ENCODE measurements at regions not wholly inside any gene's neighbourhood (a gene's known extent, or its start where the extent isn't known, plus 50 kb on each side); places are given as distances from the start of the nearest gene placed in this dataset.

DNA sequence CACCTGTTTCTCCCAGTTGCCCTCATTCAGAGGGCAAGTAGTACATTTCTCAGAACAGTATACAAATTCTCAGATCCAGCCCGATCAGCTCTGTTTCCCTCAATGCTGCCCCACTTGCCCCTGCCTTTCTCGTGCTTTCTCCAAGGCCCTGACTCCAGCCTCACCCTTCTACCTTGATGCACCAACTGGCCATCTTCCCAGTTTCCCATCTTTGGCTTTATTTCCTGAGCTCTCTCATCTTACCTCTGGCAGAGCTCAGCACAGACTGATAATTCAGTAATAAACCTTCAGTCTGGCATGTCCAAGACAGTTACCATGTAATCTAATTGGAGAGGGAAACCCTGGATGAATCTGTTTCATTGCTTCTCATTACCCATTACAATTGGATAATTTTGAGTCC lies 184.5 kb upstream of the ISX start:
- TF ChIP-seq POLR2AphosphoS5 (IDR thresholded peaks at IDR 0.05) (no peak), POLR2A (IDR thresholded peaks at IDR 0.05) (no peak)
- TF ChIP-seq, protein P1, sequence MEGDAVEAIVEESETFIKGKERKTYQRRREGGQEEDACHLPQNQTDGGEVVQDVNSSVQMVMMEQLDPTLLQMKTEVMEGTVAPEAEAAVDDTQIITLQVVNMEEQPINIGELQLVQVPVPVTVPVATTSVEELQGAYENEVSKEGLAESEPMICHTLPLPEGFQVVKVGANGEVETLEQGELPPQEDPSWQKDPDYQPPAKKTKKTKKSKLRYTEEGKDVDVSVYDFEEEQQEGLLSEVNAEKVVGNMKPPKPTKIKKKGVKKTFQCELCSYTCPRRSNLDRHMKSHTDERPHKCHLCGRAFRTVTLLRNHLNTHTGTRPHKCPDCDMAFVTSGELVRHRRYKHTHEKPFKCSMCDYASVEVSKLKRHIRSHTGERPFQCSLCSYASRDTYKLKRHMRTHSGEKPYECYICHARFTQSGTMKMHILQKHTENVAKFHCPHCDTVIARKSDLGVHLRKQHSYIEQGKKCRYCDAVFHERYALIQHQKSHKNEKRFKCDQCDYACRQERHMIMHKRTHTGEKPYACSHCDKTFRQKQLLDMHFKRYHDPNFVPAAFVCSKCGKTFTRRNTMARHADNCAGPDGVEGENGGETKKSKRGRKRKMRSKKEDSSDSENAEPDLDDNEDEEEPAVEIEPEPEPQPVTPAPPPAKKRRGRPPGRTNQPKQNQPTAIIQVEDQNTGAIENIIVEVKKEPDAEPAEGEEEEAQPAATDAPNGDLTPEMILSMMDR (IDR thresholded peaks at IDR 0.05 in 8 of 11, conservative IDR thresholded peaks at IDR 0.05 in 3 of 11): no peak

All from spleen (tissue), 7 donors.